ENCODE measurements at regions not wholly inside any gene's neighbourhood (a gene's known extent, or its start where the extent isn't known, plus 50 kb on each side); places are given as distances from the start of the nearest gene placed in this dataset.

DNA sequence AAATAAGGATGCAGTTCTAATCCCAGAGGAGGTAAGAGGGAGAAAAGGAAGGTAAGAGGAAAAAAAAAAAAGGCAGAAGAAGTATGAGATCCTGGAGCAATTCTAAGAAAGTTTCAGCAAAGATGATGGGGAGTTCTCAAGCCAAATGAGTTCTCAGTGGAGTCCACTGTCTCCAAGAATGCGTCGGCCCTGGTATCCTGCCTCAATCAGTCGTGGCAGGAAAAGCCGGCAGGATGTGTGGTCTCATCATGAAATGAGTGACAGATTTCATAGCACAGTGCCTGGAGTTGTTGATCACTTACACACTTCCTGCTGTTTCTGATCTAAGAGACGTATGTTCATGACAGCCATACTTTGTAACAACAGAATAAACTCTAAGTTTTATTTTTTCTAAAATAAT lies 554.9 kb downstream of the NXPH1 start:
- TF ChIP-seq POLR2A (IDR thresholded peaks at IDR 0.05) (no peak), CTCF (IDR thresholded peaks at IDR 0.05) (no peak), POLR2AphosphoS5 (IDR thresholded peaks at IDR 0.05) (no peak)
